ENCODE measurements at regions not wholly inside any gene's neighbourhood (a gene's known extent, or its start where the extent isn't known, plus 50 kb on each side); places are given as distances from the start of the nearest gene placed in this dataset.
"Not testable (repeated sequence)": the region's sequence is repeated elsewhere in the genome, so short reads cannot be mapped to it uniquely, and the experiment has no call there.

DNA sequence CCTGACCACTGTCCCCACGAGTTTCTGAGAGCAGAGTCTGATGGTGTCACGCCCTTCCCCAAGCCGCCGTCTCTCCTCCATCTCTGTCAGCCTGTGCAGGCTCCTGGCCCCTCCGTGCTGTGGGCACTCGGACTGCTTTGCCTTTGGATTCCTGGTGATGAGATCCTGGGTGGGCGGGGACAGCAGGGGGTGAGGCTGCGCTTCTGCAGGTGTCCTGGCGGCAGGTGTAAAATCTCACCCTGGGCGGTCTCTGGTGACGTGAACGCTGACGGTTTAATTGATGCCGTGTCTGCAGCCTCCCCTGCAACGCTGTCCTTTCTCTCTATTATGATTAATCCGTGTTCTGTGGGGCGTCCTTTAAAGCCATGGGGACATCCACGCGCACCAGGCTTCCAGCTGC, 148.0 kb downstream of the LAT start:
- intact Hi-C loops (cut with micrococcal nuclease; ENCODE audit: unreplicated experiment); H3K4me3 ChIP-seq; RAD21 ChIA-PET (ENCODE audit: unreplicated experiment); in situ Hi-C loops (cut with MboI); BruUV-seq (replicated peaks); H2AFZ ChIP-seq (ENCODE audit: control insufficient read depth, low read depth, low read length); H3K36me3 ChIP-seq (ENCODE audit: control insufficient read depth in 2 of 2, insufficient read depth in 2 of 2, low read length in 1 of 2); H3K27ac ChIP-seq (ENCODE audit: control insufficient read depth, insufficient read depth); H3K79me2 ChIP-seq (ENCODE audit: control insufficient read depth, insufficient read depth, low read length); DNase-seq (ENCODE audit: low read depth, low spot score); H3K27me3 ChIP-seq (replicated peaks in 1 of 2; ENCODE audit: control insufficient read depth in 2 of 2, insufficient read depth in 2 of 2, low read length in 1 of 2); ATAC-seq; H4K20me1 ChIP-seq (ENCODE audit: control insufficient read depth, insufficient read depth); H3K9ac ChIP-seq (ENCODE audit: control insufficient read depth, insufficient read depth, low read length); H3K4me1 ChIP-seq (ENCODE audit: control insufficient read depth, insufficient read depth, low read length); H3K9me3 ChIP-seq (replicated peaks; ENCODE audit: control insufficient read depth, insufficient read depth, low read length); FAIRE-seq; POLR2A ChIA-PET; CTCF ChIA-PET; SMC1A ChIA-PET (ENCODE audit: uncharacterized antibody, unreplicated experiment); H3K4me2 ChIP-seq (ENCODE audit: control insufficient read depth, insufficient read depth): not testable (repeated sequence)
- WGBS (ENCODE audit: insufficient coverage, insufficient replicate concordance, low lambda C conversion rate, missing lambda C conversion rate), result 88% methylated on average over 11 of the region's 19 CpGs

DNA sequence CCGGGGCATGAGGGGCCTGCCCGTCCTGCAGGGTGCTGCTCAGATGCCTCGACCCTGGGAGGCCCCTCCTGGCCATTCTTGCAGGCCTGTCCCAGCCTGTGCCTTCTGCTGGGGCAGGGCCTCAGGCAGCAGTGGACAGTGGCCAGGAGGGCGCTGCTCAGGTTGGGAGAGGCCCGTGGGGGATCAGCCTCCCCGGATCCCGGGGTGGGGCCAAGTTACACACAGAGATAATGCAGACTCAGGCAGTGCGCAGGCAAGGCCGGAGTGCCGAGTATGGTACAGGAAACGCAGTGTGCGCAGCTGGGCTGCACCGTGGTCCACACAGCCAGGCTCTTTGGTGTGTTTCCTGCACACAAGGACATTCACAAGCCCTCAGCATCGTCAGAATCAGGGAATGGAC, 147.6 kb downstream of the LAT start:
- H3K4me1 ChIP-seq (ENCODE audit: control insufficient read depth, insufficient read depth, low read length); POLR2A ChIA-PET; CTCF ChIA-PET; H3K36me3 ChIP-seq (ENCODE audit: control insufficient read depth in 2 of 2, insufficient read depth in 2 of 2, low read length in 1 of 2); H4K20me1 ChIP-seq (ENCODE audit: control insufficient read depth, insufficient read depth); SMC1A ChIA-PET (ENCODE audit: uncharacterized antibody, unreplicated experiment); H2AFZ ChIP-seq (ENCODE audit: control insufficient read depth, low read depth, low read length); H3K9me3 ChIP-seq (replicated peaks; ENCODE audit: control insufficient read depth, insufficient read depth, low read length); intact Hi-C loops (cut with micrococcal nuclease; ENCODE audit: unreplicated experiment); H3K4me3 ChIP-seq; RAD21 ChIA-PET (ENCODE audit: unreplicated experiment); DNase-seq (ENCODE audit: low read depth, low spot score); in situ Hi-C loops (cut with MboI); H3K9ac ChIP-seq (ENCODE audit: control insufficient read depth, insufficient read depth, low read length); H3K4me2 ChIP-seq (ENCODE audit: control insufficient read depth, insufficient read depth); ATAC-seq; H3K27me3 ChIP-seq (replicated peaks in 1 of 2; ENCODE audit: control insufficient read depth in 2 of 2, insufficient read depth in 2 of 2, low read length in 1 of 2); H3K27ac ChIP-seq (ENCODE audit: control insufficient read depth, insufficient read depth); H3K79me2 ChIP-seq (ENCODE audit: control insufficient read depth, insufficient read depth, low read length); BruUV-seq (replicated peaks); FAIRE-seq: not testable (repeated sequence)
- WGBS (ENCODE audit: insufficient coverage, insufficient replicate concordance, low lambda C conversion rate, missing lambda C conversion rate), result 82% methylated on average over 14 of the region's 14 CpGs

DNA sequence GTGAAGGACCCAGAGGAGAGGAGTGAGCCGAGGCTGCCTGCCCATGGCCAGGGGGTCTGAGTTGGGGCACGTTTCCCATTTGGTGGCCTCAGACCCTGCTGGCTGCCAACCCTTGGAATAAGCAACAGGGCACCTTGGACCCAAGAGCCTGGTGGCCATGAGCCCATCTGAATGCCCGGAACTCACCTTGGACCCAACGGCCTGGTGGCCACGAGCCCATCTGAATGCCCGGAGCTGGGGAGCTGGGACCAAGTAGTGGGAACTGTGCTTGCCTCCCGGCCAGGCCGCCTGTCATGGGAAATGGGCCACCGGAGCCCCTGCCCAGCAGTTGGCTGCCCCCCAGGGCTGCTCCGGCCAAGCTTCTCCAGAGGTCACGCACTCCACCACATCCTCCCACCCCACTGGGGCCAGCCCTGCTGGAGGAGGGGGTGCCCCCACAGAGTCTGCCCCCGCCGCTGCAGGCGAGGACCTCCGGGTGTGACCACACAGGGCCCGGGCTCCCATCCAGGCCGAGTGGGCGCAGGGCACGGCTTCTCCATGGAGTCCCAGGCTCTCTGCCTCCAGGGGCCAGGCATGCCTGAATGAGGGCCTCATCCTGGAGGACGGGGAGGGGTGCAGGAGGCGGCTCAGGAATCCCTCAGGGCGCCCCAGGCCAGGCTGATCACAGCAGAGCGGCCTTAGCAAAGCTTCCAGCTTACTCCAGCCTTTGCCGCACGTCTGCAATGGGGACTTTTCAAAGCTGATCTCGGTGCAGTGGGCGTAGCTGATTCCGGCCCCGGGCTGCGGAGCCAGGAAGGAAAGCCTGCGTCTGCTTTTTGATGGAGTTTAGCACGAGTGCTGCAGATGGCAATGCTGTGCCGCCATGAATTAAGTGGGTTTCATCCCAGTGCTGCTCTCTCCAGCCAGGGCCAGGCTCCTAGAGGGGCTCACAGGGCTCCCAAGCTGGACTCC, 146.3 kb downstream of the LAT start:
- intact Hi-C loops (cut with micrococcal nuclease; ENCODE audit: unreplicated experiment); SMC1A ChIA-PET (ENCODE audit: uncharacterized antibody, unreplicated experiment); in situ Hi-C loops (cut with MboI); H4K20me1 ChIP-seq (ENCODE audit: control insufficient read depth, insufficient read depth); CTCF ChIA-PET; H3K4me3 ChIP-seq; H3K27me3 ChIP-seq (replicated peaks in 1 of 2; ENCODE audit: control insufficient read depth in 2 of 2, insufficient read depth in 2 of 2, low read length in 1 of 2); RAD21 ChIA-PET (ENCODE audit: unreplicated experiment); H3K4me1 ChIP-seq (ENCODE audit: control insufficient read depth, insufficient read depth, low read length); FAIRE-seq; DNase-seq (ENCODE audit: low read depth, low spot score); H3K9me3 ChIP-seq (replicated peaks; ENCODE audit: control insufficient read depth, insufficient read depth, low read length); H3K79me2 ChIP-seq (ENCODE audit: control insufficient read depth, insufficient read depth, low read length); POLR2A ChIA-PET; BruUV-seq (replicated peaks); H2AFZ ChIP-seq (ENCODE audit: control insufficient read depth, low read depth, low read length); ATAC-seq; H3K9ac ChIP-seq (ENCODE audit: control insufficient read depth, insufficient read depth, low read length); H3K27ac ChIP-seq (ENCODE audit: control insufficient read depth, insufficient read depth); H3K36me3 ChIP-seq (ENCODE audit: control insufficient read depth in 2 of 2, insufficient read depth in 2 of 2, low read length in 1 of 2); H3K4me2 ChIP-seq (ENCODE audit: control insufficient read depth, insufficient read depth): not testable (repeated sequence)
- WGBS (ENCODE audit: insufficient coverage, insufficient replicate concordance, low lambda C conversion rate, missing lambda C conversion rate), result 71% methylated on average over 31 of the region's 33 CpGs

DNA sequence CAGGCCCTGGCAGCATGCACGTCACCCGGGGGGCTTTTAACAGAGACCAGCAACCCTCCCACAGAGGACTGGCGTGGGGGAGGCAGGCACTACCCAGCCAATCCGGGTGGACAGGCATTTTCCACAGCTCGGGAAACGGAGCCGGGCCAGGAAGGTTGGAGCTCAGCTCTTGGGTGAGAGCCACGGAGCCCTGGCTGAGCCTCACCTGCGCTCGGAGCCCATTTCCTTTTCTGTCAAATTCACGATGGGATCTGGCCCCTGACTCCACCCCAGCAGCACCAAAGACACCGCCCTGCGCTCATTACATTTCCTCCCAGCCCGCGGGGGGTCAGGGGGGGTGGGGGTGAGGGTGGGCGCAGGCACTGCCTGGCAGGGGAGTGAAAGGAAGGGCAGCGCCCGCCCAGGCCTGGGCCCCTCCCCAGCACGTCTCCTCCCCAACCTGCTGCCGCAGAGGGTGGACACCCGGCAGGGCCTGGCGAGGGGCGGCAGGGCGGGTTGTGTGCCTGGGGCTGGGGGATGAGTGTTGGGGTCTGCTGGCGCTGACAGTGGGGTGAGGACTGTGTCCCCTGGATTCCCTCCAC, 145.4 kb downstream of the LAT start:
- ATAC-seq; H3K4me3 ChIP-seq; H3K9ac ChIP-seq (ENCODE audit: control insufficient read depth, insufficient read depth, low read length); H3K4me1 ChIP-seq (ENCODE audit: control insufficient read depth, insufficient read depth, low read length); SMC1A ChIA-PET (ENCODE audit: uncharacterized antibody, unreplicated experiment); H4K20me1 ChIP-seq (ENCODE audit: control insufficient read depth, insufficient read depth); intact Hi-C loops (cut with micrococcal nuclease; ENCODE audit: unreplicated experiment); in situ Hi-C loops (cut with MboI); H3K36me3 ChIP-seq (ENCODE audit: control insufficient read depth in 2 of 2, insufficient read depth in 2 of 2, low read length in 1 of 2); H3K4me2 ChIP-seq (ENCODE audit: control insufficient read depth, insufficient read depth); BruUV-seq (replicated peaks); H3K27me3 ChIP-seq (replicated peaks in 1 of 2; ENCODE audit: control insufficient read depth in 2 of 2, insufficient read depth in 2 of 2, low read length in 1 of 2); RAD21 ChIA-PET (ENCODE audit: unreplicated experiment); H3K27ac ChIP-seq (ENCODE audit: control insufficient read depth, insufficient read depth); POLR2A ChIA-PET; H2AFZ ChIP-seq (ENCODE audit: control insufficient read depth, low read depth, low read length); H3K9me3 ChIP-seq (replicated peaks; ENCODE audit: control insufficient read depth, insufficient read depth, low read length); CTCF ChIA-PET; H3K79me2 ChIP-seq (ENCODE audit: control insufficient read depth, insufficient read depth, low read length); FAIRE-seq; DNase-seq (ENCODE audit: low read depth, low spot score): not testable (repeated sequence)
- WGBS (ENCODE audit: insufficient coverage, insufficient replicate concordance, low lambda C conversion rate, missing lambda C conversion rate), result 91% methylated on average over 16 of the region's 25 CpGs

Measured in GM12878 (cell line).